C4-2B (cell line): ENCODE measurements at regions not wholly inside any gene's neighbourhood (a gene's known extent, or its start where the extent isn't known, plus 50 kb on each side); places are given as distances from the start of the nearest gene placed in this dataset.

Source experiments
- H3K27ac ChIP-seq: fragments of 450-650 bp; 2 replicates; pipeline ENCODE4 v1.5.1; 2017
- CTCF ChIP-seq: fragments of 450-650 bp; conservative IDR thresholded peaks from 2 replicates; pipeline ENCODE4 v1.5.1; 2017; ENCODE audit warnings: mild to moderate bottlenecking
- ZFX ChIP-seq: fragments of 450-650 bp; IDR thresholded peaks from 2 replicates; pipeline ENCODE4 v1.6.1; 2017

- TF ChIP-seq CTCF (no peak), ZFX (no peak)
- H3K27ac ChIP-seq, result no peak overlapping the region
These were observed 1423.8 kb upstream of the MIR17HG start for GRCh38 chr13:89923736-89924135.

GRCh38 chr13:89925107-89925506 lies 1422.4 kb upstream of the MIR17HG start:
- no peak overlapping the region for H3K27ac ChIP-seq

GRCh38 chr13:89930861-89931260 lies 1416.6 kb upstream of the MIR17HG start:
- TF ChIP-seq CTCF, result no peak
- TF ChIP-seq ZFX, result no peak
- no peak overlapping the region for H3K27ac ChIP-seq

More at GRCh38 chr13:89925107-89925506, 1422.4 kb upstream of the MIR17HG start:
- TF ChIP-seq CTCF, result peak; percentile 72
- TF ChIP-seq ZFX, result no peak

GRCh38 chr13:89932902-89933301 lies 1414.6 kb upstream of the MIR17HG start:
- TF ChIP-seq CTCF (no peak), ZFX (no peak)
- no peak overlapping the region for H3K27ac ChIP-seq

- H3K27ac ChIP-seq, result no peak overlapping the region
- TF ChIP-seq ZFX (no peak), CTCF (no peak)
These were observed 1411.2 kb upstream of the MIR17HG start for GRCh38 chr13:89936256-89936655.

- H3K27ac ChIP-seq, result no peak overlapping the region
- no peak for TF ChIP-seq ZFX
- TF ChIP-seq CTCF, result no peak
These were observed 1410.1 kb upstream of the MIR17HG start for GRCh38 chr13:89937420-89937819.

- H3K27ac ChIP-seq, result no peak overlapping the region
- no peak for TF ChIP-seq ZFX
- no peak for TF ChIP-seq CTCF
These were observed 1407.1 kb upstream of the MIR17HG start for GRCh38 chr13:89940383-89940782.
